Nephron progenitor cell (in vitro differentiated cells): ENCODE measurements at regions not wholly inside any gene's neighbourhood (a gene's known extent, or its start where the extent isn't known, plus 50 kb on each side); places are given as distances from the start of the nearest gene placed in this dataset.

Experiments used
- DNase-seq: peaks from one replicate; pipeline ENCODE4 v3.0.0; 2021
- H3K27ac Mint-ChIP-seq: 2 replicates; pipeline ENCODE4 v1.8.0; 2021; ENCODE audit warnings: mild to moderate bottlenecking, moderate library complexity, mixed read lengths
- H3K27me3 Mint-ChIP-seq: 2 replicates; pipeline ENCODE4 v1.8.0; 2021; ENCODE audit warnings: mild to moderate bottlenecking, low read depth, mixed read lengths; ENCODE audit not compliant: poor library complexity
- H3K36me3 Mint-ChIP-seq: 2 replicates; pipeline ENCODE4 v1.8.0; 2021; ENCODE audit warnings: low read depth, mixed read lengths
- H3K4me1 Mint-ChIP-seq: 2 replicates; pipeline ENCODE4 v1.8.0; 2021; ENCODE audit warnings: mixed read lengths
- H3K4me3 Mint-ChIP-seq: 2 replicates; pipeline ENCODE4 v1.8.0; 2021; ENCODE audit warnings: mild to moderate bottlenecking, moderate library complexity, mixed read lengths
- H3K9me3 Mint-ChIP-seq: 2 replicates; pipeline ENCODE4 v1.8.0; 2021; ENCODE audit warnings: mild to moderate bottlenecking, moderate library complexity, mixed read lengths
- CTCF ChIP-seq: fragments of 200-600 bp; sonication (generic); IDR thresholded peaks from 2 replicates; pipeline ENCODE4 v1.5.0; 2021; ENCODE audit warnings: antibody characterized with exemption

DNA sequence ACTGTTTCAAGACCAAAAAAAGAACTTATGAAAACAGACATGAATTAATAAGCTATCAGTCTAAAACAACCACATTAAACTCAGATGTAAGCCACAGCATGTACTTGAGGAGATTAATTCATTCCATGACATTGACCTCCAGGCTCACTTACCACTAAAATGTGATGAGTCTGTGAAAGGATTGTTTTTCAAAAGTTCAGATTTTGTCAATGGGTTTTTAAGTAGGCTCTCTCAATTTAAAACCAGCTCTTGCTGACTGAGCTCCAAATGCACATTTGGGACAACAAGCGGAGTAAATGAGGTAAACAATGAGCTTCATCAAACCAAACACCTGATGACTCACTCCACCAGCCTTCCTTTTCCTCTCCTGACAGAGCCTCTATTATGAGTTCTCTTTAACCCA is 197.0 kb downstream of the SIM1 start:
- Mint-ChIP-seq H3K9me3 (peaks cover 5% of the 10 kb centered on the region), H3K36me3 (peaks cover 4% of the 10 kb centered on the region), H3K27me3 (no peaks in the 10 kb centered on the region), H3K4me3 (no peak overlapping the region), H3K4me1 (peaks cover 7% of the 10 kb centered on the region), H3K27ac (no peak overlapping the region)
- TF ChIP-seq CTCF, result no peak
- no peak for DNase-seq

DNA sequence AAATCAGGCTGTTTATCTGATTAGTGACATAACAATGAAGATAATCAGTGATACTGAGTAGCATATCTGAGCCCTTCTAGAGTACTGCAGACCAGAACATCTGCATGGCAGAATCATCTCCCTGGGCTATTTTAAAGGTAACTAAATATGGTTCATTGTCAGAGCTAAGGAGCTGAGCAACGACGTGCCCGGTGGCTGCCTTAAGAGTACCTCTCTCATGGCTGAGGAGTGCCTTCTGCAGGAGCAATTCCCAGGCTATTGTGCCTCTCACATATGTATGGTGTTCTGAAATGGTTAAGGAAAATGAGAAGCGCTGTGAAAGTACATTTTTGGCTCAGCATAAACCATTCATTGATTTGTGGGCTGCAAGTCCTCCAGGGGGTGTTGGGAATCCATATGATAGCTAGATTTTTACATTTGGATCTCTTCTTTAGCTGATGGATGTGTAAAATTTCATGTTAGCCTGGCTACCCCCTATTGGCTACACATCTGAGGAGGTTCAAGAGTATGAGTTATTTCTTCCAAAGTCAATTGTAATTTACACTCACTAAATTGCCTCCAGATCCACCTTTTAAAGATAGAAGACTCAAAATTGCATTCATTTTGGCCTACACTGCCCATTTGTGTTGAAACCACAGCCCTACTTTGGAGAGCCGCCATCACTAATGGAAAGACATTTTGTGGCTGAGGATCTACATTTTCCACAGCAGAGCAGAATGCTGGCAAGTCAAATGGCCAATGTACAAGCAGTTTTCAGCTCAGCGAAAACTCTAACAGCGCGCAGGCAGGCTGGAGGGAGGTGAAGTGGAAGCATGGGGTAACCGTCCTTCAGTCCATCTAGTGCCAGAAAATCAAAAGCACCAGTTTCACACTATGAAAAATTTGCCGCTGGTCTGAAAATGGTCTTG is 198.0 kb downstream of the SIM1 start:
- H3K36me3 Mint-ChIP-seq, result peaks cover 4% of the 10 kb centered on the region
- no peak for DNase-seq

DNA sequence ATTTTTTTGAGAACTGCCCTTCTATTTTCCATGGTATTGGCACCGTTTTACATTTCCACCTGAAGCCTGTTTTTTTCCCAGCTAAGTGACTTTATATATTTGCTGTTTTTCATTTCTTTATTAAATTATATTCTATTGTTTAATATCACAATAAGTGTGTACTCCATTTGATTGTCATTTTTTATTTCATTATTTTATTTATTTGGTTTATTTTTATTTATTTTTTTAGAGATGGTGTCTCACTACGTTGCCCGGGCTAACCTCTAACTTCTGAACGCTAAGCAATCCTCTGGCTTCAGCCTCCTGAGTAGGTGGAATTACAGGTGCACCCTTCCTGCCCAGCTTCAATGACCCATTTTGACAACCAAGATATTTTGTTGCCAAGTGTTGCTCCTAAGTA is 202.6 kb downstream of the SIM1 start:
- H3K4me3 Mint-ChIP-seq, result no peak overlapping the region
- TF ChIP-seq CTCF, result no peak
- H3K27me3 Mint-ChIP-seq, result no peaks in the 10 kb centered on the region
- H3K27ac Mint-ChIP-seq, result no peak overlapping the region
- H3K36me3 Mint-ChIP-seq, result no peaks in the 10 kb centered on the region
- no peaks in the 10 kb centered on the region for H3K9me3 Mint-ChIP-seq
- peaks cover 23% of the 10 kb centered on the region for H3K4me1 Mint-ChIP-seq
- no peak for DNase-seq

More for the DNA sequence above, 198.0 kb downstream of the SIM1 start:
- no peak overlapping the region for H3K27ac Mint-ChIP-seq
- H3K9me3 Mint-ChIP-seq, result peaks cover 5% of the 10 kb centered on the region
- peaks cover 7% of the 10 kb centered on the region for H3K4me1 Mint-ChIP-seq
- H3K4me3 Mint-ChIP-seq, result no peak overlapping the region
- H3K27me3 Mint-ChIP-seq, result no peaks in the 10 kb centered on the region
- TF ChIP-seq CTCF, result no peak

GRCh38 chr6:100261486-100261885 is 203.2 kb downstream of the SIM1 start:
- Mint-ChIP-seq H3K4me1 (peaks cover 26% of the 10 kb centered on the region), H3K9me3 (no peaks in the 10 kb centered on the region), H3K36me3 (no peaks in the 10 kb centered on the region), H3K27me3 (no peaks in the 10 kb centered on the region), H3K4me3 (no peak overlapping the region), H3K27ac (no peak overlapping the region)
- no peak for DNase-seq
- no peak for TF ChIP-seq CTCF

DNA sequence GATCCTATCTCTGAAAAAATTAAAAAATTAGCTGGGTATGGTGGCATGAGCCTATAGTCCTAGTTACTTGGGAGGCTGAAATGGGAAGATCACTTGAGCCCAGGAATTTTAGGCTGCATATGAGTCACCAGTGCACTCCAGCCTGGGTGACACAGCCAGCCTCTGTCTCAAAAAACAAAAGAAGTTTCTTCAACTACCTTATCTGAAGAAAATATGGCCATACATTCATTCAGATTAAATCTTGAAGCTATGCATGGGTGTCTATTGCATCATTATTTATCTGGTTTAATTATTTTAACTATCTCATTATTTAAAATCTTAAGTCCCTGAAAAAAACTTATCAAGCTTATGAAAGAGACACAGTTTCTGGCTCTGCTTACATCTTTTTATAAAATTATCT is 204.1 kb downstream of the SIM1 start:
- Mint-ChIP-seq H3K27ac (no peak overlapping the region), H3K4me3 (no peak overlapping the region), H3K36me3 (no peaks in the 10 kb centered on the region), H3K9me3 (no peaks in the 10 kb centered on the region), H3K27me3 (no peaks in the 10 kb centered on the region), H3K4me1 (peaks cover 28% of the 10 kb centered on the region)
- no peak for TF ChIP-seq CTCF
- DNase-seq, result no peak

DNA sequence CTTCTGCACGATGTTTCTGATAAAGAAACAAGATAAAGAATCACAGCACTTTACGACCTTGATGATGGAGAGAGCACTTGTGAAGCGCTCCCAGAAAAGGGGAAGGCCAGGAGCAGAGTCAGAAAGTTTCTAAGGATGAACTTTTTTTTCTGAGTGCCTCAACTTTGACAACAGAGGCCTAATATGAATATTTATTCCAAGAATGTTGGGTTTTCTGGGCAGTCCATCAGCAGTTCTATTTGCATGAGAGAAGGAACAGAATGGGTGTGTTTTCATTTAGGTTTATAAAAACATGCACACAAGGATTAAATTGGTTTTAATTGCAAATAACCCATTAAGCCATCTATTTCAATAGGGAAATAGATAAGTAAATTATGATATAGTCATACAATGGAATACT is 204.9 kb downstream of the SIM1 start:
- no peak for TF ChIP-seq CTCF

More for the DNA sequence above, 204.9 kb downstream of the SIM1 start:
- no peak for DNase-seq
- H3K4me3 Mint-ChIP-seq, result no peak overlapping the region
- H3K27me3 Mint-ChIP-seq, result no peaks in the 10 kb centered on the region
- H3K4me1 Mint-ChIP-seq, result peaks cover 31% of the 10 kb centered on the region
- H3K36me3 Mint-ChIP-seq, result no peaks in the 10 kb centered on the region
- no peak overlapping the region for H3K27ac Mint-ChIP-seq
- no peaks in the 10 kb centered on the region for H3K9me3 Mint-ChIP-seq
